CD4-positive, alpha-beta T cell (primary cell): ENCODE measurements at regions not wholly inside any gene's neighbourhood (a gene's known extent, or its start where the extent isn't known, plus 50 kb on each side); places are given as distances from the start of the nearest gene placed in this dataset.

Source experiments
- ATAC-seq: fragments of 200-7000 bp; cut with Tn5 transposase; one replicate; pipeline ENCODE4 v1.10.0; 2022; ENCODE audit warnings: mild to moderate bottlenecking; ENCODE audit not compliant: poor library complexity
- CTCF ChIA-PET: fragments of 350-600 bp; sonication (Branson Sonifier 250); formaldehyde crosslinking; loops from one replicate; lab custom pipeline; 2021; ENCODE audit warnings: antibody characterized with exemption, inconsistent platforms; lab: Charles Lee
- POLR2A ChIA-PET: fragments of 350-600 bp; sonication (Branson Sonifier 250); formaldehyde crosslinking; loops from one replicate; lab custom pipeline; 2021; ENCODE audit warnings: antibody characterized with exemption, inconsistent platforms; lab: Charles Lee
- DNase-seq, 14 experiments: peaks; one replicate each; pipeline ENCODE4 v3.0.0-alpha.2; 2013 to 2020; ENCODE audit warnings: mixed read lengths in 2 of 14
- H3K27ac ChIP-seq, 2 donors: one replicate each; pipeline versions ENCODE4 v1.5.1 to v1.7.0; 2013; ENCODE audit warnings: low read length in 2 of 2, low read depth in 1 of 2, mild to moderate bottlenecking in 1 of 2
- H3K27me3 ChIP-seq, 2 experiments: 1 replicate in 1 of 2; 2 replicates in 1 of 2; pipeline versions ENCODE4 v1.6.1 to v1.7.0; 2013; ENCODE audit warnings: low read length in 2 of 2, control low read depth in 1 of 2, mild to moderate bottlenecking in 1 of 2, moderate library complexity in 1 of 2; ENCODE audit not compliant: insufficient read depth in 2 of 2, control insufficient read depth in 1 of 2
- H3K36me3 ChIP-seq: one replicate; pipeline ENCODE4 v1.6.1; 2013; ENCODE audit warnings: low read length, control low read depth; ENCODE audit not compliant: insufficient read depth
- H3K4me1 ChIP-seq: one replicate; pipeline ENCODE4 v1.6.1; 2013; ENCODE audit warnings: low read length, control low read depth; ENCODE audit not compliant: insufficient read depth
- H3K4me3 ChIP-seq: one replicate; pipeline ENCODE4 v1.5.1; 2013; ENCODE audit warnings: mild to moderate bottlenecking, low read length, moderate library complexity
- H3K9me3 ChIP-seq, 2 experiments: 1 replicate in 1 of 2; 2 replicates in 1 of 2; pipeline versions ENCODE4 v1.6.1 to v1.7.0; 2013; ENCODE audit warnings: low read length in 2 of 2, mild to moderate bottlenecking in 2 of 2, control low read depth in 1 of 2, moderate library complexity in 1 of 2; ENCODE audit not compliant: control insufficient read depth in 1 of 2, insufficient read depth in 1 of 2
- H3K27ac Mint-ChIP-seq: one replicate; pipeline ENCODE4 v1.8.0; 2020; ENCODE audit warnings: mixed read lengths
- H3K27me3 Mint-ChIP-seq: one replicate; pipeline ENCODE4 v1.8.0; 2021; ENCODE audit warnings: mixed read lengths
- H3K36me3 Mint-ChIP-seq: one replicate; pipeline ENCODE4 v1.8.0; 2021; ENCODE audit warnings: low read depth, mixed read lengths
- H3K4me1 Mint-ChIP-seq: one replicate; pipeline ENCODE4 v1.8.0; 2021; ENCODE audit warnings: low read depth, mixed read lengths
- H3K4me3 Mint-ChIP-seq: one replicate; pipeline ENCODE4 v1.8.0; 2020; ENCODE audit warnings: mild to moderate bottlenecking, mixed read lengths
- H3K9me3 Mint-ChIP-seq: one replicate; pipeline ENCODE4 v1.8.0; 2020; ENCODE audit warnings: mixed read lengths
- intact Hi-C, 2 experiments: fragments of 100-400 bp; cut with DNase I in 1 of 2; cut with micrococcal nuclease in 1 of 2; formaldehyde crosslinking; loops; one replicate each; pipeline versions ENCODE4 v1.15.1 to v1.9.0; 2023 to 2025; cut with DNase I, micrococcal nuclease
- TF ChIP-seq, protein P1 (sequence below): fragments of 200-600 bp; IDR thresholded peaks from one replicate; pipeline ENCODE4 v1.8.0; 2022; ENCODE audit warnings: antibody characterized with exemption, mild to moderate bottlenecking

DNA sequence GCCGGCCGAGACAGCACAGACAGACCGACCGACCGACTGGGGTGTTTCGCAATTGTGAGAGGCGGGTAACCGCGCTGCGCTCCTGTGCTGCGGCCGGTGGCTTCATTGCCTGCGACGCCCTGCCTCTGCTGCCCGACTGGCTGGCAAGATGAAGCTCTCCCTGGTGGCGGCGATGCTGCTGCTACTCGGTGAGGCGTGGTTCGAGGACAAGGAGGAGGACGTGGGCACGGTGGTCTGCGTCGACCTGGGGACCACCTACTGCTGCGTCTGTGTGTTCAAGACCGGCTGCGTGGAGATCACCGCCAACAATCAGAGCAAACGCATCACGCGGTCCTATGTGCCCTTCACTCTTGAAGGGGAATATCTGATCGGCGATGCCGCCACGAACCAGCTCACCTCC lies 565.7 kb upstream of the SMIM31 start:
- Histone ChIP-seq H3K4me1 (no peaks in the 10 kb centered on the region), H3K4me3 (no peak overlapping the region), H3K27me3 (no peaks in the 10 kb centered on the region), H3K9me3 (peaks cover 0 to 7% of the 10 kb centered on the region in 2 experiments), H3K36me3 (no peaks in the 10 kb centered on the region), H3K27ac (no peak overlapping the region)
- Mint-ChIP-seq H3K36me3 (no peaks in the 10 kb centered on the region), H3K4me1 (no peaks in the 10 kb centered on the region), H3K27ac (no peak overlapping the region), H3K9me3 (no peaks in the 10 kb centered on the region), H3K27me3 (peaks cover 4% of the 10 kb centered on the region), H3K4me3 (no peak overlapping the region)
- TF ChIP-seq, protein P1, sequence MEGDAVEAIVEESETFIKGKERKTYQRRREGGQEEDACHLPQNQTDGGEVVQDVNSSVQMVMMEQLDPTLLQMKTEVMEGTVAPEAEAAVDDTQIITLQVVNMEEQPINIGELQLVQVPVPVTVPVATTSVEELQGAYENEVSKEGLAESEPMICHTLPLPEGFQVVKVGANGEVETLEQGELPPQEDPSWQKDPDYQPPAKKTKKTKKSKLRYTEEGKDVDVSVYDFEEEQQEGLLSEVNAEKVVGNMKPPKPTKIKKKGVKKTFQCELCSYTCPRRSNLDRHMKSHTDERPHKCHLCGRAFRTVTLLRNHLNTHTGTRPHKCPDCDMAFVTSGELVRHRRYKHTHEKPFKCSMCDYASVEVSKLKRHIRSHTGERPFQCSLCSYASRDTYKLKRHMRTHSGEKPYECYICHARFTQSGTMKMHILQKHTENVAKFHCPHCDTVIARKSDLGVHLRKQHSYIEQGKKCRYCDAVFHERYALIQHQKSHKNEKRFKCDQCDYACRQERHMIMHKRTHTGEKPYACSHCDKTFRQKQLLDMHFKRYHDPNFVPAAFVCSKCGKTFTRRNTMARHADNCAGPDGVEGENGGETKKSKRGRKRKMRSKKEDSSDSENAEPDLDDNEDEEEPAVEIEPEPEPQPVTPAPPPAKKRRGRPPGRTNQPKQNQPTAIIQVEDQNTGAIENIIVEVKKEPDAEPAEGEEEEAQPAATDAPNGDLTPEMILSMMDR, result no peak
- no peak for DNase-seq
- ChIA-PET CTCF (no interaction called here), POLR2A (no interaction called here)
- no peak for ATAC-seq
- intact Hi-C loops, result no loop called here

DNA sequence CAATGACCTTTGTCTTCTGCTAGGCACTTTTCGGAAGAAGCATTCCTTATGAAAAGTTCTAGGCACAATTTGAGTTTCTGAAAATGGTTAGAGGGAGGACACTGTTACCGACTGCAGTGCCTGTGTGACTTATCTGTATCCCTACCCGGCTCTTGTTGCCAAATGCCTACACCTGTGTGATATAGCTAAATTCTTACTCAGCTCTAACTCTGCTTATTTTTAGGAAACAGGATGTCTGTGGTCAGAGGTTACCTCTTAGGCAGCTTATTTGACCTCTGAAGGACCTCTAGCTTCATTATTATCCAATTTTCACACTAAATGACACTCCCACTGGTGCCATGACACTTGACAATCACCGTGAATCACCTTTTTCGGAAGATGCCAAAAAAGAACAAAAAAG lies 561.1 kb upstream of the SMIM31 start:
- intact Hi-C loops, result no loop called here
- peaks cover 0 to 7% of the 10 kb centered on the region in 2 experiments for H3K9me3 ChIP-seq
- H3K4me1 ChIP-seq, result no peaks in the 10 kb centered on the region
- ChIA-PET CTCF (no interaction called here), POLR2A (no interaction called here)
- TF ChIP-seq, protein P1, result no peak
- no peak overlapping the region for H3K4me3 ChIP-seq
- ATAC-seq, result no peak
- no peak for DNase-seq
- no peak overlapping the region for H3K27ac ChIP-seq
- H3K36me3 ChIP-seq, result no peaks in the 10 kb centered on the region
- Mint-ChIP-seq H3K9me3 (no peaks in the 10 kb centered on the region), H3K27ac (no peak overlapping the region), H3K4me3 (no peak overlapping the region), H3K36me3 (no peaks in the 10 kb centered on the region), H3K27me3 (peaks cover 4% of the 10 kb centered on the region), H3K4me1 (no peaks in the 10 kb centered on the region)
- no peaks in the 10 kb centered on the region for H3K27me3 ChIP-seq

DNA sequence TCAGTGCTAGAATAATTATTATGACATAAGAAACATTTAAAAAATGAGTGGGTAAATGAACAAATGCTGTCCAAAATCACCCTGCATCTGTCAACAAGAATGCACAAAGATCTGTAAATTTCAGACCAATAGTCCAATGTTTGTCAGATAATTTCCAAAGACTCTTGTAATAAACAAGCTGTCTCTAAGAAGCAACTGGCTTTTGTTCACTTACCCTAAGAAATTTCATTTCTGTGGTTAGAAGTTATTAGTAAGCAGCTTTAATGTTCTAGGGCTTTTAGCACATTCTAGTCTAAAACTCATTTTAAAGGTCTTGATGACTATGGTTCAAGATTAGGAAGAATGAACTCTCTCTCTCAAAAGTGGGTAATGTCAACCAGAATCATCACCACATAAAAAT lies 560.3 kb upstream of the SMIM31 start:
- DNase-seq (no peak), ATAC-seq (no peak)
- Mint-ChIP-seq H3K4me3 (no peak overlapping the region), H3K9me3 (no peaks in the 10 kb centered on the region), H3K36me3 (no peaks in the 10 kb centered on the region), H3K27me3 (peaks cover 4% of the 10 kb centered on the region), H3K27ac (no peak overlapping the region), H3K4me1 (no peaks in the 10 kb centered on the region)
- TF ChIP-seq, protein P1, result no peak
- Histone ChIP-seq H3K27me3 (no peaks in the 10 kb centered on the region), H3K4me3 (no peak overlapping the region), H3K27ac (no peak overlapping the region), H3K9me3 (no peaks in the 10 kb centered on the region), H3K36me3 (no peaks in the 10 kb centered on the region), H3K4me1 (no peaks in the 10 kb centered on the region)
- ChIA-PET CTCF (no interaction called here), POLR2A (no interaction called here)
- intact Hi-C loops, result no loop called here
